SK-N-SH (cell line): ENCODE measurements at regions not wholly inside any gene's neighbourhood (a gene's known extent, or its start where the extent isn't known, plus 50 kb on each side); places are given as distances from the start of the nearest gene placed in this dataset.

Experiments used
- CTCF ChIA-PET: fragments of 300-600, 350-600 bp; formaldehyde crosslinking; extraction: SDS; loops from one replicate; lab custom pipeline; 2021; lab: Yijun Ruan, JAX
- POLR2A ChIA-PET: fragments of 350-600 bp; sonication (Branson Sonifier 250); formaldehyde crosslinking; extraction: SDS; loops from one replicate; lab custom pipeline; 2020; ENCODE audit warnings: antibody characterized with exemption, inconsistent platforms; lab: Yijun Ruan, JAX
- DNase-seq: peaks from one replicate; pipeline ENCODE4 v3.0.0; 2012
- H2AFZ ChIP-seq: fragments of 200-600 bp; sonication (generic); 2 replicates; pipeline ENCODE4 v1.8.1; 2016; ENCODE audit warnings: antibody characterized with exemption, mild to moderate bottlenecking, low read depth
- H3F3A ChIP-seq: fragments of 200-600 bp; sonication (generic); replicated peaks from 2 replicates; pipeline ENCODE3; 2016; ENCODE audit warnings: antibody characterized with exemption, mild to moderate bottlenecking; ENCODE audit not compliant: insufficient read depth
- H3K27ac ChIP-seq, 2 experiments: fragments of 200-500 bp in 1 of 2; fragments of 200-600 bp in 1 of 2; sonication (Bioruptor generic) in 1 of 2; sonication (generic), shearing (Covaris generic) in 1 of 2; 2 replicates each; pipeline versions ENCODE4 v1.5.1 to v1.6.1; 2014 to 2016; ENCODE audit warnings: low read depth in 2 of 2, inconsistent platforms in 1 of 2, low read length in 1 of 2, mild to moderate bottlenecking in 1 of 2, mixed read lengths in 1 of 2
- H3K27me3 ChIP-seq: fragments of 200-600 bp; sonication (generic), shearing (Covaris generic); 2 replicates; pipeline ENCODE4 v1.6.1; 2016; ENCODE audit warnings: mixed run types; ENCODE audit not compliant: insufficient read depth
- H3K36me3 ChIP-seq, 2 experiments: fragments of 200-500 bp in 1 of 2; fragments of 200-600 bp in 1 of 2; sonication (Bioruptor generic) in 1 of 2; sonication (generic) in 1 of 2; replicated peaks in 1 of 2; 2 replicates each; pipeline versions ENCODE3 to v1.5.1; 2014 to 2016; ENCODE audit warnings: low read length in 1 of 2, mild to moderate bottlenecking in 1 of 2; ENCODE audit not compliant: insufficient read depth in 2 of 2, control insufficient read depth in 1 of 2
- H3K4me1 ChIP-seq, 2 experiments: fragments of 200-500 bp in 1 of 2; fragments of 200-600 bp in 1 of 2; sonication (Bioruptor generic) in 1 of 2; sonication (generic), shearing (Covaris generic) in 1 of 2; 2 replicates each; pipeline versions ENCODE4 v1.5.1 to v1.6.1; 2014 to 2016; ENCODE audit warnings: low read depth in 1 of 2, low read length in 1 of 2, mixed run types in 1 of 2; ENCODE audit not compliant: insufficient read depth in 2 of 2, control insufficient read depth in 1 of 2
- H3K4me2 ChIP-seq: fragments of 200-600 bp; sonication (generic), shearing (Covaris generic); 2 replicates; pipeline ENCODE4 v1.6.1; 2017; ENCODE audit warnings: mixed run types
- H3K4me3 ChIP-seq, 2 experiments: fragments of 200-500 bp in 1 of 2; fragments of 200-600 bp in 1 of 2; sonication (Bioruptor generic) in 1 of 2; sonication (generic), shearing (Covaris generic) in 1 of 2; 2 replicates each; pipeline versions ENCODE4 v1.5.1 to v1.8.1; 2014 to 2016; ENCODE audit warnings: low read depth in 2 of 2, inconsistent platforms in 1 of 2, low read length in 1 of 2, mild to moderate bottlenecking in 1 of 2, mixed read lengths in 1 of 2, moderate library complexity in 1 of 2
- H3K79me2 ChIP-seq: fragments of 200-600 bp; sonication (generic); 2 replicates; pipeline ENCODE4 v1.8.1; 2017; ENCODE audit warnings: mild to moderate bottlenecking; ENCODE audit not compliant: insufficient read depth
- H3K9ac ChIP-seq: fragments of 200-600 bp; sonication (generic); 2 replicates; pipeline ENCODE4 v1.6.1; 2017; ENCODE audit warnings: mixed run types
- H3K9me2 ChIP-seq: fragments of 200-600 bp; sonication (generic); 2 replicates; pipeline ENCODE4 v1.6.1; 2017; ENCODE audit warnings: mixed run types
- H3K9me3 ChIP-seq: fragments of 200-600 bp; sonication (generic); 2 replicates; pipeline ENCODE4 v1.6.1; 2017; ENCODE audit warnings: mixed run types, mild to moderate bottlenecking, moderate library complexity
- H4K20me1 ChIP-seq: fragments of 200-600 bp; sonication (generic); 2 replicates; pipeline ENCODE4 v1.6.1; 2017; ENCODE audit warnings: mild to moderate bottlenecking, mixed run types; ENCODE audit not compliant: insufficient read depth
- EZH2phosphoT487 ChIP-seq: fragments of 200-600 bp; sonication (generic); IDR thresholded peaks from 2 replicates; pipeline ENCODE4 v1.6.1; 2017; ENCODE audit warnings: low read depth, mixed run types, mild to moderate bottlenecking, antibody characterized with exemption, moderate library complexity, borderline replicate concordance
- FOXJ3 ChIP-seq: sonication (generic); formaldehyde crosslinking; IDR thresholded peaks from 2 replicates; pipeline ENCODE4 v1.5.1; 2020; ENCODE audit warnings: mild to moderate bottlenecking, missing genetic modification reagents
- NFIC ChIP-seq: IDR thresholded peaks from 2 replicates; pipeline ENCODE4 v1.4.0; 2012; ENCODE audit warnings: borderline replicate concordance
- NRF1 ChIP-seq: IDR thresholded peaks from 2 replicates; pipeline ENCODE4 v1.6.1; 2012; ENCODE audit warnings: low read depth, mild to moderate bottlenecking, low read length
- RCOR1 ChIP-seq: fragments of 150-350 bp; IDR thresholded peaks from 2 replicates; pipeline ENCODE4 v1.6.1; 2017; ENCODE audit warnings: antibody characterized with exemption, low read length
- REST ChIP-seq: IDR thresholded peaks from 2 replicates; pipeline ENCODE4 v1.6.1; 2012; ENCODE audit warnings: mild to moderate bottlenecking, low read depth, low read length, moderate library complexity
- RXRA ChIP-seq: IDR thresholded peaks from 2 replicates; pipeline ENCODE4 v1.4.0; 2012; ENCODE audit warnings: low read depth, mild to moderate bottlenecking, borderline replicate concordance
- SIN3A ChIP-seq: IDR thresholded peaks from 2 replicates; pipeline ENCODE4 v1.6.1; 2012; ENCODE audit warnings: low read depth, mild to moderate bottlenecking, low read length, moderate library complexity, borderline replicate concordance
- SMC3 ChIP-seq: IDR thresholded peaks from 2 replicates; pipeline ENCODE4 v1.6.1; 2012; ENCODE audit warnings: low read depth, low read length, improper control_type of control experiment
- TCF12 ChIP-seq: IDR thresholded peaks from 2 replicates; pipeline ENCODE4 v1.4.0; 2012
- TEAD4 ChIP-seq: IDR thresholded peaks from 2 replicates; pipeline ENCODE4 v1.4.0; 2012; ENCODE audit warnings: mild to moderate bottlenecking, borderline replicate concordance; ENCODE audit not compliant: insufficient read depth
- YY1 ChIP-seq: IDR thresholded peaks from 2 replicates; pipeline ENCODE4 v1.4.0; 2012; ENCODE audit warnings: low read depth, mild to moderate bottlenecking
- ZBTB33 ChIP-seq: IDR thresholded peaks from 2 replicates; pipeline ENCODE4 v1.4.0; 2012; ENCODE audit warnings: low read depth, borderline replicate concordance
- WGBS: methylation state at CpG from one replicate; pipeline ENCODE4 v1.1.6; 2017; ENCODE audit warnings: low lambda C conversion rate; 5-methylcytosine and 5-hydroxymethylcytosine counted together
- TF ChIP-seq, protein P1 (sequence below): IDR thresholded peaks from 2 replicates; pipeline ENCODE4 v1.4.0; 2012; ENCODE audit warnings: low read depth, borderline replicate concordance

- H3K9ac ChIP-seq: no peak overlapping the region
- no peaks in the 10 kb centered on the region for H3K79me2 ChIP-seq
- no peak overlapping the region for H3K4me3 ChIP-seq
- H3K27ac ChIP-seq: no peak overlapping the region
- ChIA-PET CTCF (no interaction called here), POLR2A (no interaction called here)
- no peaks in the 10 kb centered on the region for H4K20me1 ChIP-seq
- no peaks in the 10 kb centered on the region for H3F3A ChIP-seq
- no peaks in the 10 kb centered on the region for H3K36me3 ChIP-seq
- H3K4me2 ChIP-seq: no peak overlapping the region
- TF ChIP-seq REST (no peak), ZBTB33 (no peak), TCF12 (no peak), SIN3A (no peak), NFIC (no peak), NRF1 (no peak), EZH2phosphoT487 (no peak), RXRA (no peak), SMC3 (no peak), YY1 (no peak), FOXJ3 (no peak), RCOR1 (no peak), TEAD4 (no peak)
- TF ChIP-seq, protein P1, sequence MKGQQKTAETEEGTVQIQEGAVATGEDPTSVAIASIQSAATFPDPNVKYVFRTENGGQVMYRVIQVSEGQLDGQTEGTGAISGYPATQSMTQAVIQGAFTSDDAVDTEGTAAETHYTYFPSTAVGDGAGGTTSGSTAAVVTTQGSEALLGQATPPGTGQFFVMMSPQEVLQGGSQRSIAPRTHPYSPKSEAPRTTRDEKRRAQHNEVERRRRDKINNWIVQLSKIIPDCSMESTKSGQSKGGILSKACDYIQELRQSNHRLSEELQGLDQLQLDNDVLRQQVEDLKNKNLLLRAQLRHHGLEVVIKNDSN: no peak
- no peaks in the 10 kb centered on the region for H3K9me3 ChIP-seq
- no peaks in the 10 kb centered on the region for H3K9me2 ChIP-seq
- H3K4me1 ChIP-seq: no peaks in the 10 kb centered on the region
- no peak overlapping the region for H2AFZ ChIP-seq
- no peak for DNase-seq
- 17% methylated on average over 3 of the region's 5 CpGs for WGBS
- H3K27me3 ChIP-seq: no peaks in the 10 kb centered on the region
These were observed 179.7 kb upstream of the C1orf174 start for GRCh38 chr1:4079815-4080214.
